Activated B cell treated with CpG ODN at 0.5 μM for 24 hours (primary cell): ENCODE measurements at regions not wholly inside any gene's neighbourhood (a gene's known extent, or its start where the extent isn't known, plus 50 kb on each side); places are given as distances from the start of the nearest gene placed in this dataset.

ENCODE experiments used
- ATAC-seq: fragments of 200-7000 bp; cut with Tn5 transposase; one replicate; pipeline ENCODE4 v1.10.0; 2021; ENCODE audit warnings: low read depth, mild to moderate bottlenecking, moderate library complexity
- CTCF ChIA-PET: fragments of 350-600 bp; sonication (Branson Sonifier 250); formaldehyde crosslinking; loops from one replicate; lab custom pipeline; 2021; ENCODE audit warnings: antibody characterized with exemption; lab: Charles Lee
- POLR2A ChIA-PET: fragments of 350-600 bp; sonication (Branson Sonifier 250); formaldehyde crosslinking; loops from one replicate; lab custom pipeline; 2021; ENCODE audit warnings: antibody characterized with exemption; lab: Charles Lee
- DNase-seq: peaks from one replicate; pipeline ENCODE4 v3.0.0; 2022
- H3K27ac Mint-ChIP-seq: one replicate; pipeline ENCODE4 v1.8.0; 2020; ENCODE audit warnings: mixed read lengths
- H3K27me3 Mint-ChIP-seq: one replicate; pipeline ENCODE4 v1.8.0; 2021; ENCODE audit warnings: mixed read lengths
- H3K36me3 Mint-ChIP-seq: one replicate; pipeline ENCODE4 v1.8.0; 2021; ENCODE audit warnings: low read depth, mixed read lengths
- H3K4me1 Mint-ChIP-seq: one replicate; pipeline ENCODE4 v1.8.0; 2021; ENCODE audit warnings: mixed read lengths
- H3K4me3 Mint-ChIP-seq: one replicate; pipeline ENCODE4 v1.8.0; 2020; ENCODE audit warnings: mild to moderate bottlenecking, mixed read lengths
- H3K9me3 Mint-ChIP-seq: one replicate; pipeline ENCODE4 v1.8.0; 2020; ENCODE audit warnings: mixed read lengths
- CTCF ChIP-seq: fragments of 200-600 bp; IDR thresholded peaks from one replicate; pipeline ENCODE4 v1.8.0; 2022; ENCODE audit warnings: antibody characterized with exemption, mild to moderate bottlenecking
- intact Hi-C: fragments of 100-400 bp; cut with micrococcal nuclease; formaldehyde crosslinking; loops from one replicate; pipeline ENCODE4 v1.15.1; 2024

- H3K27ac Mint-ChIP-seq = no peak overlapping the region
- no peaks in the 10 kb centered on the region for H3K36me3 Mint-ChIP-seq
- H3K4me3 Mint-ChIP-seq = no peak overlapping the region
- ChIA-PET CTCF (no interaction called here), POLR2A (no interaction called here)
- no peaks in the 10 kb centered on the region for H3K9me3 Mint-ChIP-seq
- no peak for TF ChIP-seq CTCF
- intact Hi-C loops = no loop called here
- no peaks in the 10 kb centered on the region for H3K27me3 Mint-ChIP-seq
- DNase-seq (no peak), ATAC-seq (no peak)
- H3K4me1 Mint-ChIP-seq = no peaks in the 10 kb centered on the region
These were observed 316.8 kb downstream of the CWC27 start for GRCh38 chr5:65085516-65085850.

- no peak overlapping the region for H3K4me3 Mint-ChIP-seq
- H3K27ac Mint-ChIP-seq = no peak overlapping the region
These were observed 317.6 kb downstream of the CWC27 start for GRCh38 chr5:65086234-65086890.

GRCh38 chr5:65087154-65087553 is 318.4 kb downstream of the CWC27 start:
- CTCF ChIA-PET = no interaction called here
- no peaks in the 10 kb centered on the region for H3K4me1 Mint-ChIP-seq
- no peaks in the 10 kb centered on the region for H3K36me3 Mint-ChIP-seq
- intact Hi-C loops = no loop called here
- TF ChIP-seq CTCF = no peak
- POLR2A ChIA-PET = no interaction called here
- H3K4me3 Mint-ChIP-seq = no peak overlapping the region
- H3K27ac Mint-ChIP-seq = no peak overlapping the region
- no peak for DNase-seq
- peaks cover 4% of the 10 kb centered on the region for H3K9me3 Mint-ChIP-seq
- no peaks in the 10 kb centered on the region for H3K27me3 Mint-ChIP-seq
- ATAC-seq = no peak

More at GRCh38 chr5:65086234-65086890, 317.6 kb downstream of the CWC27 start:
- no peak for TF ChIP-seq CTCF
- ChIA-PET CTCF (no interaction called here), POLR2A (no interaction called here)
- H3K27me3 Mint-ChIP-seq = no peaks in the 10 kb centered on the region
- no peaks in the 10 kb centered on the region for H3K4me1 Mint-ChIP-seq
- no peak for DNase-seq
- intact Hi-C loops = no loop called here
- no peak for ATAC-seq
- H3K9me3 Mint-ChIP-seq = peaks cover 4% of the 10 kb centered on the region
- H3K36me3 Mint-ChIP-seq = no peaks in the 10 kb centered on the region

GRCh38 chr5:65094279-65094678 is 325.5 kb downstream of the CWC27 start:
- no peak for ATAC-seq
- peaks cover 4% of the 10 kb centered on the region for H3K9me3 Mint-ChIP-seq
- CTCF ChIA-PET = no interaction called here

GRCh38 chr5:65098393-65098792 is 329.7 kb downstream of the CWC27 start:
- no peaks in the 10 kb centered on the region for H3K27me3 Mint-ChIP-seq
- no peak for DNase-seq
- TF ChIP-seq CTCF = no peak
- ATAC-seq = no peak
- no peaks in the 10 kb centered on the region for H3K9me3 Mint-ChIP-seq
- H3K4me3 Mint-ChIP-seq = no peak overlapping the region
- POLR2A ChIA-PET = no interaction called here
- H3K4me1 Mint-ChIP-seq = peaks cover 9% of the 10 kb centered on the region
- intact Hi-C loops = no loop called here
- no peak overlapping the region for H3K27ac Mint-ChIP-seq
- no peaks in the 10 kb centered on the region for H3K36me3 Mint-ChIP-seq
- CTCF ChIA-PET = no interaction called here

More at GRCh38 chr5:65094279-65094678, 325.5 kb downstream of the CWC27 start:
- no peak for DNase-seq
- no peak overlapping the region for H3K4me3 Mint-ChIP-seq
- H3K36me3 Mint-ChIP-seq = no peaks in the 10 kb centered on the region
- H3K4me1 Mint-ChIP-seq = no peaks in the 10 kb centered on the region
- intact Hi-C loops = no loop called here
- POLR2A ChIA-PET = no interaction called here
- H3K27ac Mint-ChIP-seq = no peak overlapping the region
- no peaks in the 10 kb centered on the region for H3K27me3 Mint-ChIP-seq
- TF ChIP-seq CTCF = no peak
